ENCODE measurements at regions not wholly inside any gene's neighbourhood (a gene's known extent, or its start where the extent isn't known, plus 50 kb on each side); places are given as distances from the start of the nearest gene placed in this dataset.
"Not testable (repeated sequence)": the region's sequence is repeated elsewhere in the genome, so short reads cannot be mapped to it uniquely, and the experiment has no call there.

GRCh38 chr20:61067221-61067620 lies 184.8 kb upstream of the CDH4 start:
- Mint-ChIP-seq H3K4me1 (no peaks in the 10 kb centered on the region), H3K9me3 (no peaks in the 10 kb centered on the region), H3K36me3 (no peaks in the 10 kb centered on the region), H3K4me3 (no peak overlapping the region), H3K27me3 (ENCODE audit: low read depth in 3 of 3) (peaks cover 0 to 4% (median 0%) of the 10 kb centered on the region in 3 donors), H3K27ac (no peak overlapping the region)
- DNase-seq: no peak

GRCh38 chr20:61072398-61072797 lies 179.7 kb upstream of the CDH4 start:
- no peaks in the 10 kb centered on the region for H3K4me1 Mint-ChIP-seq

GRCh38 chr20:61073376-61073775 lies 178.7 kb upstream of the CDH4 start:
- DNase-seq: no peak
- H3K27ac Mint-ChIP-seq: no peak overlapping the region
- no peak overlapping the region for H3K4me3 Mint-ChIP-seq

More at GRCh38 chr20:61072398-61072797, 179.7 kb upstream of the CDH4 start:
- Mint-ChIP-seq H3K27ac (no peak overlapping the region), H3K36me3 (no peaks in the 10 kb centered on the region), H3K27me3 (ENCODE audit: low read depth in 3 of 3) (peaks cover 1 to 4% (median 4%) of the 10 kb centered on the region in 3 donors), H3K4me3 (no peak overlapping the region), H3K9me3 (no peaks in the 10 kb centered on the region)
- DNase-seq: no peak

GRCh38 chr20:61082720-61083119 lies 169.3 kb upstream of the CDH4 start:
- H3K4me1 Mint-ChIP-seq: no peaks in the 10 kb centered on the region
- H3K27me3 Mint-ChIP-seq (ENCODE audit: low read depth in 3 of 3): peaks cover 0 to 15% (median 6%) of the 10 kb centered on the region in 3 donors
- no peaks in the 10 kb centered on the region for H3K9me3 Mint-ChIP-seq
- no peak for DNase-seq
- H3K4me3 Mint-ChIP-seq: no peak overlapping the region
- H3K36me3 Mint-ChIP-seq: no peaks in the 10 kb centered on the region
- no peak overlapping the region for H3K27ac Mint-ChIP-seq

More at GRCh38 chr20:61073376-61073775, 178.7 kb upstream of the CDH4 start:
- peaks cover 1 to 4% (median 4%) of the 10 kb centered on the region in 3 donors for H3K27me3 Mint-ChIP-seq (ENCODE audit: low read depth in 3 of 3)
- H3K4me1 Mint-ChIP-seq: no peaks in the 10 kb centered on the region
- H3K36me3 Mint-ChIP-seq: no peaks in the 10 kb centered on the region
- H3K9me3 Mint-ChIP-seq: no peaks in the 10 kb centered on the region

- Mint-ChIP-seq H3K36me3 (no peaks in the 10 kb centered on the region), H3K27me3 (ENCODE audit: low read depth in 3 of 3) (peaks cover 0 to 15% (median 7%) of the 10 kb centered on the region in 3 donors), H3K4me1 (no peaks in the 10 kb centered on the region), H3K9me3 (no peaks in the 10 kb centered on the region), H3K27ac (no peak overlapping the region), H3K4me3 (no peak overlapping the region)
- DNase-seq: no peak
Measured at GRCh38 chr20:61083431-61083830, 168.6 kb upstream of the CDH4 start.

GRCh38 chr20:61086031-61086430 lies 166.0 kb upstream of the CDH4 start:
- Mint-ChIP-seq H3K9me3 (peaks cover 0 to 1% (median 0%) of the 10 kb centered on the region in 6 donors), H3K4me3 (no peak overlapping the region), H3K4me1 (no peaks in the 10 kb centered on the region), H3K27me3 (ENCODE audit: low read depth in 3 of 3) (peaks cover 3 to 12% (median 8%) of the 10 kb centered on the region in 3 donors), H3K36me3 (no peaks in the 10 kb centered on the region), H3K27ac (no peak overlapping the region)
- DNase-seq: no peak

- DNase-seq: no peak
- Mint-ChIP-seq H3K4me3 (no peak overlapping the region), H3K4me1 (no peaks in the 10 kb centered on the region), H3K36me3 (no peaks in the 10 kb centered on the region), H3K27ac (no peak overlapping the region), H3K27me3 (ENCODE audit: low read depth in 3 of 3) (peaks cover 2 to 8% (median 4%) of the 10 kb centered on the region in 3 donors), H3K9me3 (peaks cover 2 to 17% (median 11%) of the 10 kb centered on the region in 6 donors)
Measured at GRCh38 chr20:61090541-61090940, 161.5 kb upstream of the CDH4 start.

- no peaks in the 10 kb centered on the region for H3K4me1 Mint-ChIP-seq
- H3K9me3 Mint-ChIP-seq: peaks cover 2 to 29% (median 13%) of the 10 kb centered on the region in 6 donors
- no peak for DNase-seq
- H3K27ac Mint-ChIP-seq: no peak overlapping the region
- peaks cover 2 to 8% (median 4%) of the 10 kb centered on the region in 3 donors for H3K27me3 Mint-ChIP-seq (ENCODE audit: low read depth in 3 of 3)
- no peak overlapping the region for H3K4me3 Mint-ChIP-seq
- H3K36me3 Mint-ChIP-seq: no peaks in the 10 kb centered on the region
Measured at GRCh38 chr20:61092251-61092650, 159.8 kb upstream of the CDH4 start.

GRCh38 chr20:61094581-61094980 lies 157.5 kb upstream of the CDH4 start:
- Mint-ChIP-seq H3K4me1 (no peaks in the 10 kb centered on the region), H3K27me3 (ENCODE audit: low read depth in 3 of 3) (peaks cover 0 to 5% (median 2%) of the 10 kb centered on the region in 3 donors), H3K9me3 (peaks cover 2 to 29% (median 13%) of the 10 kb centered on the region in 6 donors), H3K4me3 (no peak overlapping the region), H3K36me3 (no peaks in the 10 kb centered on the region), H3K27ac (no peak overlapping the region)
- no peak for DNase-seq

- no peaks in the 10 kb centered on the region for H3K36me3 Mint-ChIP-seq
- peaks cover 0 to 4% (median 2%) of the 10 kb centered on the region in 3 donors for H3K27me3 Mint-ChIP-seq (ENCODE audit: low read depth in 3 of 3)
- H3K27ac Mint-ChIP-seq: no peak overlapping the region
- no peak for DNase-seq
- no peaks in the 10 kb centered on the region for H3K4me1 Mint-ChIP-seq
- peaks cover 2 to 29% (median 13%) of the 10 kb centered on the region in 6 donors for H3K9me3 Mint-ChIP-seq
- no peak overlapping the region for H3K4me3 Mint-ChIP-seq
Measured at GRCh38 chr20:61096463-61096862, 155.6 kb upstream of the CDH4 start.

GRCh38 chr20:61099806-61100205 lies 152.3 kb upstream of the CDH4 start:
- Mint-ChIP-seq H3K36me3 (no peaks in the 10 kb centered on the region), H3K27ac (no peak overlapping the region), H3K27me3 (ENCODE audit: low read depth in 3 of 3) (peaks cover 0 to 3% (median 0%) of the 10 kb centered on the region in 3 donors), H3K9me3 (peaks cover 0 to 16% (median 5%) of the 10 kb centered on the region in 6 donors), H3K4me3 (no peak overlapping the region), H3K4me1 (no peaks in the 10 kb centered on the region)
- no peak for DNase-seq

GRCh38 chr20:61100489-61100888 lies 151.6 kb upstream of the CDH4 start:
- no peaks in the 10 kb centered on the region for H3K4me1 Mint-ChIP-seq
- H3K27ac Mint-ChIP-seq: peak overlapping the region in 1 of 6 donors; percentile 18
- peaks cover 0 to 3% (median 0%) of the 10 kb centered on the region in 3 donors for H3K27me3 Mint-ChIP-seq (ENCODE audit: low read depth in 3 of 3)
- peaks cover 0 to 13% (median 5%) of the 10 kb centered on the region in 6 donors for H3K9me3 Mint-ChIP-seq
- H3K36me3 Mint-ChIP-seq: no peaks in the 10 kb centered on the region
- no peak overlapping the region for H3K4me3 Mint-ChIP-seq
- DNase-seq: no peak

- not testable (repeated sequence) for H3K27me3 Mint-ChIP-seq (ENCODE audit: low read depth in 3 of 3); DNase-seq; H3K4me3 Mint-ChIP-seq; H3K36me3 Mint-ChIP-seq; H3K4me1 Mint-ChIP-seq; H3K9me3 Mint-ChIP-seq
- H3K27ac Mint-ChIP-seq: peak overlapping the region in 3 of 6 donors; percentile 20 to 77 (median 40)
Measured at GRCh38 chr20:61101321-61101720, 150.7 kb upstream of the CDH4 start.

GRCh38 chr20:61104232-61104631 lies 147.8 kb upstream of the CDH4 start:
- H3K4me1 Mint-ChIP-seq: no peaks in the 10 kb centered on the region
- no peak for DNase-seq
- no peaks in the 10 kb centered on the region for H3K36me3 Mint-ChIP-seq
- H3K27me3 Mint-ChIP-seq (ENCODE audit: low read depth in 3 of 3): peaks cover 0 to 3% (median 1%) of the 10 kb centered on the region in 3 donors
- no peak overlapping the region for H3K4me3 Mint-ChIP-seq
- H3K27ac Mint-ChIP-seq: no peak overlapping the region
- H3K9me3 Mint-ChIP-seq: peaks cover 0 to 3% (median 0%) of the 10 kb centered on the region in 6 donors

GRCh38 chr20:61105395-61105794 lies 146.7 kb upstream of the CDH4 start:
- Mint-ChIP-seq H3K36me3 (no peaks in the 10 kb centered on the region), H3K4me3 (no peak overlapping the region), H3K27me3 (ENCODE audit: low read depth in 3 of 3) (peaks cover 1 to 5% (median 3%) of the 10 kb centered on the region in 3 donors), H3K4me1 (no peaks in the 10 kb centered on the region), H3K27ac (no peak overlapping the region), H3K9me3 (peaks cover 0 to 3% (median 0%) of the 10 kb centered on the region in 6 donors)
- no peak for DNase-seq

All from immature natural killer cell (primary cell).